ENCODE measurements at regions not wholly inside any gene's neighbourhood (a gene's known extent, or its start where the extent isn't known, plus 50 kb on each side); places are given as distances from the start of the nearest gene placed in this dataset.

DNA sequence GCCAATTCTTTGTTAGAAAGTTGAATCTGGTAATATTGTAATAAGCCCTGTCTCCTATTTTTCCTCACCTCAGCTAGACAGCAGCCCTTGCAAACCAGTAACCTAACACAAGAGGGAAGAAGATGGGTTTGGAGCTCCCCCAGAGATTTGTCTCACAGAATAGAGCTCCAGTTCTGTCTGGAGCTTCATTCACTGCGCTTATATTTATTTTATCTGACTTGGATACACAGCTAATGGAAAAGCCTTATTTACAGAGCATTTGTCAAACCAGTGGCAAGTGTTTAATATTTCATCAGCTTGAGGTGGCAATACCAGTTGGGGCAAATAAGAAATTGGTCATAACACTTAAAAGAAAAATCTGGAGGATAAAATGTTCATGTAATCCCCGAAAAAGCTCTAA lies 1094.0 kb downstream of the FSCB start:
- FAIRE-seq (no peak), DNase-seq (ENCODE audit: low read depth in 1 of 2, low spot score in 1 of 2) (no peak), ATAC-seq (no peak)
- Histone ChIP-seq H3K4me2 (no peak overlapping the region), H3K27ac (no peak overlapping the region), H3K9me3 (no peaks in the 10 kb centered on the region), H3K4me1 (no peaks in the 10 kb centered on the region), H3K4me3 (no peak overlapping the region)
- 19% methylated on average over 2 of the region's 2 CpGs for WGBS (ENCODE audit: missing lambda C conversion rate)
- ChIA-PET CTCF (no interaction called here), POLR2A (no interaction called here)
- TF ChIP-seq RCOR1 (IDR thresholded peaks at IDR 0.05; ENCODE audit: low read depth, low read length) (no peak), JUNB (IDR thresholded peaks at IDR 0.05) (no peak), CEBPB (IDR thresholded peaks at IDR 0.05) (no peak), ZFP36 (IDR thresholded peaks at IDR 0.05; ENCODE audit: borderline replicate concordance, partially characterized antibody) (no peak), RFX5 (IDR thresholded peaks at IDR 0.05) (no peak), GATA3 (IDR thresholded peaks at IDR 0.05; ENCODE audit: borderline replicate concordance) (no peak), ZSCAN20 (CRISPR knock-in tag; IDR thresholded peaks at IDR 0.05) (no peak), CBX2 (IDR thresholded peaks at IDR 0.05; ENCODE audit: borderline replicate concordance, low read depth) (no peak)

DNA sequence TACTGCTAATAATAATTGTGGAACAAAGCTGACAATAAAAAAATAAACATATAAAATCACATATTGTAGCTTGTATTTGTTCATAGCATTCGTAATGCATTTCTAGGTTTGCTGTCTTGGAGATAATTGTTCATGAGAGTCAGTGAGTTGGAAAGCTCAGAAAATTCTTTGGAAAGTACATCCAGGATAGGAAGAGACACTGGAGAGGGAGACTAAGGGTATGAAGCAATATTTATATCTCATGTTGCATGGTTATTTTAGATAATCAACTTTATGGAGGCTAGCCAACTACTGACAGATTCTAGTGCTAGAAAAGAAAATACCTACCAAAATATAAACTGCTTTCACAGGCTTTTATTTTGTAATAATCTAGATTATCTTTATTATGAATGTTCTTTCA lies 1095.2 kb downstream of the FSCB start:
- ChIA-PET POLR2A (no interaction called here), CTCF (no interaction called here)
- ATAC-seq (no peak), DNase-seq (ENCODE audit: low read depth in 1 of 2, low spot score in 1 of 2) (no peak), FAIRE-seq (no peak)
- no peak overlapping the region for H3K27ac ChIP-seq
- TF ChIP-seq, protein P1, sequence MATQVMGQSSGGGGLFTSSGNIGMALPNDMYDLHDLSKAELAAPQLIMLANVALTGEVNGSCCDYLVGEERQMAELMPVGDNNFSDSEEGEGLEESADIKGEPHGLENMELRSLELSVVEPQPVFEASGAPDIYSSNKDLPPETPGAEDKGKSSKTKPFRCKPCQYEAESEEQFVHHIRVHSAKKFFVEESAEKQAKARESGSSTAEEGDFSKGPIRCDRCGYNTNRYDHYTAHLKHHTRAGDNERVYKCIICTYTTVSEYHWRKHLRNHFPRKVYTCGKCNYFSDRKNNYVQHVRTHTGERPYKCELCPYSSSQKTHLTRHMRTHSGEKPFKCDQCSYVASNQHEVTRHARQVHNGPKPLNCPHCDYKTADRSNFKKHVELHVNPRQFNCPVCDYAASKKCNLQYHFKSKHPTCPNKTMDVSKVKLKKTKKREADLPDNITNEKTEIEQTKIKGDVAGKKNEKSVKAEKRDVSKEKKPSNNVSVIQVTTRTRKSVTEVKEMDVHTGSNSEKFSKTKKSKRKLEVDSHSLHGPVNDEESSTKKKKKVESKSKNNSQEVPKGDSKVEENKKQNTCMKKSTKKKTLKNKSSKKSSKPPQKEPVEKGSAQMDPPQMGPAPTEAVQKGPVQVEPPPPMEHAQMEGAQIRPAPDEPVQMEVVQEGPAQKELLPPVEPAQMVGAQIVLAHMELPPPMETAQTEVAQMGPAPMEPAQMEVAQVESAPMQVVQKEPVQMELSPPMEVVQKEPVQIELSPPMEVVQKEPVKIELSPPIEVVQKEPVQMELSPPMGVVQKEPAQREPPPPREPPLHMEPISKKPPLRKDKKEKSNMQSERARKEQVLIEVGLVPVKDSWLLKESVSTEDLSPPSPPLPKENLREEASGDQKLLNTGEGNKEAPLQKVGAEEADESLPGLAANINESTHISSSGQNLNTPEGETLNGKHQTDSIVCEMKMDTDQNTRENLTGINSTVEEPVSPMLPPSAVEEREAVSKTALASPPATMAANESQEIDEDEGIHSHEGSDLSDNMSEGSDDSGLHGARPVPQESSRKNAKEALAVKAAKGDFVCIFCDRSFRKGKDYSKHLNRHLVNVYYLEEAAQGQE (IDR thresholded peaks at IDR 0.05) = no peak
- TF ChIP-seq EHF (CRISPR knock-in tag; IDR thresholded peaks at IDR 0.05) (no peak), HEYL (CRISPR knock-in tag; IDR thresholded peaks at IDR 0.05) (no peak), FOSB (CRISPR knock-in tag; IDR thresholded peaks at IDR 0.05) (no peak), GATA3 (IDR thresholded peaks at IDR 0.05; ENCODE audit: borderline replicate concordance) (no peak), RFX5 (IDR thresholded peaks at IDR 0.05) (no peak), FOXS1 (CRISPR knock-in tag; IDR thresholded peaks at IDR 0.05) (no peak), NR3C1 (IDR thresholded peaks at IDR 0.05) (no peak), ZC3H11A (IDR thresholded peaks at IDR 0.05) (no peak)
- TF ChIP-seq, protein P2, sequence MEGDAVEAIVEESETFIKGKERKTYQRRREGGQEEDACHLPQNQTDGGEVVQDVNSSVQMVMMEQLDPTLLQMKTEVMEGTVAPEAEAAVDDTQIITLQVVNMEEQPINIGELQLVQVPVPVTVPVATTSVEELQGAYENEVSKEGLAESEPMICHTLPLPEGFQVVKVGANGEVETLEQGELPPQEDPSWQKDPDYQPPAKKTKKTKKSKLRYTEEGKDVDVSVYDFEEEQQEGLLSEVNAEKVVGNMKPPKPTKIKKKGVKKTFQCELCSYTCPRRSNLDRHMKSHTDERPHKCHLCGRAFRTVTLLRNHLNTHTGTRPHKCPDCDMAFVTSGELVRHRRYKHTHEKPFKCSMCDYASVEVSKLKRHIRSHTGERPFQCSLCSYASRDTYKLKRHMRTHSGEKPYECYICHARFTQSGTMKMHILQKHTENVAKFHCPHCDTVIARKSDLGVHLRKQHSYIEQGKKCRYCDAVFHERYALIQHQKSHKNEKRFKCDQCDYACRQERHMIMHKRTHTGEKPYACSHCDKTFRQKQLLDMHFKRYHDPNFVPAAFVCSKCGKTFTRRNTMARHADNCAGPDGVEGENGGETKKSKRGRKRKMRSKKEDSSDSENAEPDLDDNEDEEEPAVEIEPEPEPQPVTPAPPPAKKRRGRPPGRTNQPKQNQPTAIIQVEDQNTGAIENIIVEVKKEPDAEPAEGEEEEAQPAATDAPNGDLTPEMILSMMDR (IDR thresholded peaks at IDR 0.05) = no peak
- TF ChIP-seq, protein P3, sequence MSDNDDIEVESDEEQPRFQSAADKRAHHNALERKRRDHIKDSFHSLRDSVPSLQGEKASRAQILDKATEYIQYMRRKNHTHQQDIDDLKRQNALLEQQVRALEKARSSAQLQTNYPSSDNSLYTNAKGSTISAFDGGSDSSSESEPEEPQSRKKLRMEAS (IDR thresholded peaks at IDR 0.05) = no peak
- TF ChIP-seq, protein P4, sequence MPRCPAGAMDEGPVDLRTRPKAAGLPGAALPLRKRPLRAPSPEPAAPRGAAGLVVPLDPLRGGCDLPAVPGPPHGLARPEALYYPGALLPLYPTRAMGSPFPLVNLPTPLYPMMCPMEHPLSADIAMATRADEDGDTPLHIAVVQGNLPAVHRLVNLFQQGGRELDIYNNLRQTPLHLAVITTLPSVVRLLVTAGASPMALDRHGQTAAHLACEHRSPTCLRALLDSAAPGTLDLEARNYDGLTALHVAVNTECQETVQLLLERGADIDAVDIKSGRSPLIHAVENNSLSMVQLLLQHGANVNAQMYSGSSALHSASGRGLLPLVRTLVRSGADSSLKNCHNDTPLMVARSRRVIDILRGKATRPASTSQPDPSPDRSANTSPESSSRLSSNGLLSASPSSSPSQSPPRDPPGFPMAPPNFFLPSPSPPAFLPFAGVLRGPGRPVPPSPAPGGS (IDR thresholded peaks at IDR 0.05) = no peak
- H3K9me3 ChIP-seq = no peaks in the 10 kb centered on the region
- H3K4me1 ChIP-seq = no peaks in the 10 kb centered on the region
- H3K4me3 ChIP-seq = no peak overlapping the region
- WGBS (ENCODE audit: missing lambda C conversion rate) = 66% methylated on average over 1 of the region's 1 CpG
- no peak overlapping the region for H3K4me2 ChIP-seq

DNA sequence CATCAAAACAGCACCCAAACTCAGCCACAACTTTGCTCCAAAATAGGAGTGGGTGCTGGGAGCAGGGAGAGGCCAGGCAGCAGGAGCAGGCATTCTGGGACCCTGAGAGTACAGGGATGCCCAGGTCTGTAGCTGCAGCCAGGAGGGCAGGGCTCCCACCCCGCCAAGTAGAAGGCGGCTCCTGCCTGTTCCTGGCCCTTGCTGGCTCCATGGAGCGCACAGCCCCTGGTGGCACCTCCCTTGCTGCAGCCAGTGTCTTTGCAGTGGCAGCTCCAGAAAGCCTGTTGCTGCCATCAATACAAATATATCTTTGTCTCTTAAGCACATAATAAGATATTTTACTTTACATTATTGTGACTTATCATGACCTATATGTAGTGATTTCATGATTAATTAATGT lies 1096.5 kb downstream of the FSCB start:
- H3K4me2 ChIP-seq = no peak overlapping the region
- TF ChIP-seq RFX5 (IDR thresholded peaks at IDR 0.05) (no peak), CHD2 (IDR thresholded peaks at IDR 0.05; ENCODE audit: low read length, partially characterized antibody) (no peak), MAZ (IDR thresholded peaks at IDR 0.05; ENCODE audit: borderline replicate concordance, low read depth, low read length) (no peak), HOXB13 (CRISPR knock-in tag; IDR thresholded peaks at IDR 0.05; ENCODE audit: low read depth) (no peak), EP300 (IDR thresholded peaks at IDR 0.05) (no peak), HEYL (CRISPR knock-in tag; IDR thresholded peaks at IDR 0.05) (no peak)
- TF ChIP-seq, protein P5, sequence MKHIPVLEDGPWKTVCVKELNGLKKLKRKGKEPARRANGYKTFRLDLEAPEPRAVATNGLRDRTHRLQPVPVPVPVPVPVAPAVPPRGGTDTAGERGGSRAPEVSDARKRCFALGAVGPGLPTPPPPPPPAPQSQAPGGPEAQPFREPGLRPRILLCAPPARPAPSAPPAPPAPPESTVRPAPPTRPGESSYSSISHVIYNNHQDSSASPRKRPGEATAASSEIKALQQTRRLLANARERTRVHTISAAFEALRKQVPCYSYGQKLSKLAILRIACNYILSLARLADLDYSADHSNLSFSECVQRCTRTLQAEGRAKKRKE (CRISPR knock-in tag; IDR thresholded peaks at IDR 0.05; ENCODE audit: low read depth) = no peak
- DNase-seq (ENCODE audit: low read depth in 1 of 2, low spot score in 1 of 2) (no peak), FAIRE-seq (no peak), ATAC-seq (no peak)
- ChIA-PET CTCF (no interaction called here), POLR2A (no interaction called here)
- H3K4me1 ChIP-seq = no peaks in the 10 kb centered on the region
- H3K27ac ChIP-seq = no peak overlapping the region
- H3K9me3 ChIP-seq = no peaks in the 10 kb centered on the region
- 39% methylated on average over 3 of the region's 3 CpGs for WGBS (ENCODE audit: missing lambda C conversion rate)
- no peak overlapping the region for H3K4me3 ChIP-seq
